Endothelial cell of umbilical vein (primary cell): ENCODE measurements at regions not wholly inside any gene's neighbourhood (a gene's known extent, or its start where the extent isn't known, plus 50 kb on each side); places are given as distances from the start of the nearest gene placed in this dataset.

Experiments
- BruUV-seq: library from RNA; stranded (reverse); fragments of 400-500 nt; replicated peaks from 2 replicates; lab custom pipeline; 2021; lab: Mats Ljungman, UMichigan
- CTCF ChIA-PET: fragments of 300-600, 350-600 bp; sonication (Branson Sonifier 250); formaldehyde crosslinking; loops from one replicate; lab custom pipeline; 2021; ENCODE audit warnings: antibody characterized with exemption, inconsistent platforms; lab: Charles Lee
- POLR2A ChIA-PET: fragments of 300-600, 350-600 bp; sonication (Branson Sonifier 250); formaldehyde crosslinking; loops from one replicate; lab custom pipeline; 2021; ENCODE audit warnings: antibody characterized with exemption, inconsistent platforms; lab: Charles Lee
- DNase-seq: peaks from one replicate; pipeline ENCODE4 v3.0.0-alpha.2; 2011; ENCODE audit warnings: low read depth, low spot score
- FAIRE-seq: peaks from 2 replicates; lab custom pipeline; 2011; peaks lifted over from hg19 to GRCh38; lab: Jason Lieb, UNC
- H2AFZ ChIP-seq: 2 replicates; pipeline ENCODE4 v1.6.0; 2012; ENCODE audit warnings: low read depth, low read length, control low read depth, inconsistent platforms
- H3K27ac ChIP-seq: 2 replicates; pipeline ENCODE4 v1.5.1; 2011; ENCODE audit warnings: low read depth, mild to moderate bottlenecking, control low read depth, low read length, moderate library complexity; ENCODE audit not compliant: insufficient read depth
- H3K27me3 ChIP-seq, 2 experiments: 2 replicates each; pipeline versions ENCODE4 v1.6.0 to v1.6.1; 2011; ENCODE audit warnings: low read length in 2 of 2, mixed read lengths in 1 of 2; ENCODE audit not compliant: control insufficient read depth in 2 of 2, insufficient read depth in 2 of 2
- H3K36me3 ChIP-seq, 2 experiments: 2 replicates in 1 of 2; 3 replicates in 1 of 2; pipeline ENCODE4 v1.5.1; 2011; ENCODE audit warnings: low read length in 2 of 2, mild to moderate bottlenecking in 1 of 2, moderate library complexity in 1 of 2; ENCODE audit not compliant: control insufficient read depth in 2 of 2, insufficient read depth in 2 of 2; ENCODE audit errors: extremely low read depth in 1 of 2
- H3K4me1 ChIP-seq: 3 replicates; pipeline ENCODE4 v1.5.1; 2011; ENCODE audit warnings: mild to moderate bottlenecking, low read length; ENCODE audit not compliant: control insufficient read depth, insufficient read depth; ENCODE audit errors: extremely low read depth
- H3K4me2 ChIP-seq: 2 replicates; pipeline ENCODE4 v1.6.1; 2011; ENCODE audit warnings: low read length, control low read depth, mixed read lengths; ENCODE audit not compliant: insufficient read depth
- H3K4me3 ChIP-seq, 3 experiments: fragments of 200-600 bp in 1 of 3; sonication (generic), shearing (Covaris generic) in 1 of 3; replicated peaks in 1 of 3; 2 replicates each; pipeline ENCODE4 v1.5.1; 2011 to 2016; ENCODE audit warnings: control low read depth in 3 of 3, low read length in 3 of 3, mild to moderate bottlenecking in 2 of 3, inconsistent platforms in 1 of 3, low read depth in 1 of 3, moderate library complexity in 1 of 3; ENCODE audit not compliant: insufficient read depth in 1 of 3
- H3K79me2 ChIP-seq: 2 replicates; pipeline ENCODE4 v1.6.0; 2012; ENCODE audit warnings: low read length, inconsistent platforms; ENCODE audit not compliant: control insufficient read depth, insufficient read depth
- H3K9ac ChIP-seq: replicated peaks from 2 replicates; pipeline ENCODE3; 2011; ENCODE audit warnings: low read length, control low read depth; ENCODE audit not compliant: insufficient read depth; ENCODE audit errors: extremely low read depth
- H3K9me1 ChIP-seq: replicated peaks from 3 replicates; pipeline ENCODE4 v1.6.0; 2011; ENCODE audit warnings: mild to moderate bottlenecking, low read length; ENCODE audit not compliant: control insufficient read depth, insufficient read depth; ENCODE audit errors: extremely low read depth
- H3K9me3 ChIP-seq: replicated peaks from 2 replicates; pipeline ENCODE4 v1.5.1; 2012; ENCODE audit warnings: low read length, inconsistent platforms; ENCODE audit not compliant: control insufficient read depth, insufficient read depth
- H4K20me1 ChIP-seq: replicated peaks from 2 replicates; pipeline ENCODE3; 2011; ENCODE audit warnings: mild to moderate bottlenecking, low read length; ENCODE audit not compliant: control insufficient read depth, insufficient read depth; ENCODE audit errors: extremely low read depth
- CTCF ChIP-seq, 2 donors: IDR thresholded peaks; 1 replicate in 1 of 2; 2 replicates in 1 of 2; pipeline ENCODE4 v1.5.1; 2011; ENCODE audit warnings: low read length in 2 of 2, mild to moderate bottlenecking in 2 of 2, moderate library complexity in 2 of 2, control low read depth in 1 of 2, inconsistent platforms in 1 of 2, low read depth in 1 of 2; ENCODE audit not compliant: insufficient read depth in 1 of 2; ENCODE audit errors: extremely low read depth in 1 of 2
- EZH2 ChIP-seq: IDR thresholded peaks from 2 replicates; pipeline ENCODE4 v1.6.1; 2012; ENCODE audit warnings: borderline replicate concordance, low read depth, mild to moderate bottlenecking, moderate library complexity, low read length, inconsistent platforms; ENCODE audit not compliant: severe bottlenecking
- FOS ChIP-seq: IDR thresholded peaks from 2 replicates; pipeline ENCODE4 v1.6.1; 2011; ENCODE audit warnings: mild to moderate bottlenecking, low read length, moderate library complexity, borderline replicate concordance; ENCODE audit not compliant: insufficient read depth
- GATA2 ChIP-seq: IDR thresholded peaks from 2 replicates; pipeline ENCODE4 v1.7.0; 2011; ENCODE audit warnings: low read depth, mild to moderate bottlenecking, moderate library complexity, mixed read lengths, low read length; ENCODE audit not compliant: insufficient read length, insufficient read depth
- JUN ChIP-seq: IDR thresholded peaks from 2 replicates; pipeline ENCODE4 v1.6.1; 2011; ENCODE audit warnings: borderline replicate concordance, low read depth; ENCODE audit not compliant: insufficient read length, insufficient read depth
- MAX ChIP-seq: IDR thresholded peaks from 2 replicates; pipeline ENCODE4 v1.6.1; 2011; ENCODE audit not compliant: insufficient read depth, insufficient read length
- MYC ChIP-seq: IDR thresholded peaks from one replicate; pipeline ENCODE4 v1.6.1; 2011; ENCODE audit warnings: mild to moderate bottlenecking, low read depth, low read length
- POLR2A ChIP-seq: IDR thresholded peaks from 2 replicates; pipeline ENCODE4 v1.6.1; 2012; ENCODE audit warnings: low read depth, mild to moderate bottlenecking, control low read depth, low read length
- POLR2AphosphoS5 ChIP-seq: IDR thresholded peaks from 2 replicates; pipeline ENCODE4 v1.6.1; 2012; ENCODE audit warnings: low read depth, mild to moderate bottlenecking, control low read depth, low read length, moderate library complexity; ENCODE audit not compliant: insufficient read depth
- dilution Hi-C: fragments of 300-500 bp; cut with MboI; formaldehyde crosslinking; loops from one replicate; pipeline ENCODE4 v1.15.0; 2019; ENCODE audit warnings: low sequenced_read_pairs; ENCODE audit not compliant: extremely low pct_ligation_motif_present
- intact Hi-C: fragments of 100-400 bp; cut with micrococcal nuclease; formaldehyde crosslinking; loops from one replicate; pipeline ENCODE4 v1.10.0; 2022

DNA sequence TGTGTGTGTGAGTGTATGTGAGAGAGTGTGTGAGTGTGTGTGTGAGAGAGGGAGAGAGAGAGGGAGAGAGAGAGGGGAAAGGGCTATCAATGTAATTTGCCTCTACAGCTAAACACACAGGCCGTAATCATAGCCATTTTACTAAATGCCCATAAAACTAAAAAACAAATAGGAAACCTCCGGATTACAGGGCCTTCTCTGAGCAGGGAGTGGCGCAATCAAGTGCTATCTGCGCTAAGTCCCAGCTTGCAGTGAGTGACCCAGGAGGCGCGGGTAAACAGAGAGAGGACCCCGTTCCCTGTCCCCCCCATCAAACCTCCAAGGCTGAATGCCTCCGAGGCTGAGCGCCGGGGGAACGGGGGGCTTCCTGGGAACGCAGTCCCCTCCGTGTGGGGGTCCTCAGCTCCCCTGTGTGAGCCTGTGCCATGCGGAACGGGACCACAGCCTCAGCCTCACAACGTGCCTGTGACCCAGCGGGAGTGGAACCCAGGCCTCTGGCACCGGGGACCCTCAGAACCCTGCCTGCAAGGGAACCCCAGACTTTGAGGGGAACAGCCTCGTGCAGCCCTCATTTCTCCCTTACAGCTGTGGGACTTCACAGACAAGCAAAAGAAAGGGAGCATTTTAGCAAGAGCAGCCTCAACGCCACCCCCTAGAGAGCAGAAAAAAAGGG is 54.7 kb upstream of the ID2 start:
- BruUV-seq = no TSS peak
- Histone ChIP-seq H3K4me3 (no peak overlapping the region), H3K9me1 (no peaks in the 10 kb centered on the region), H4K20me1 (no peaks in the 10 kb centered on the region), H3K4me1 (no peaks in the 10 kb centered on the region), H3K9me3 (no peaks in the 10 kb centered on the region), H2AFZ (no peak overlapping the region), H3K27ac (no peak overlapping the region), H3K27me3 (no peaks in the 10 kb centered on the region), H3K9ac (no peak overlapping the region), H3K79me2 (no peaks in the 10 kb centered on the region), H3K4me2 (no peak overlapping the region), H3K36me3 (no peaks in the 10 kb centered on the region)
- ChIA-PET CTCF (no interaction called here), POLR2A (no interaction called here)
- DNase-seq = no peak
- FAIRE-seq = no peak
- TF ChIP-seq POLR2A = no peak
- TF ChIP-seq JUN = no peak
- no peak for TF ChIP-seq CTCF (IDR thresholded peaks at IDR 0.05; ENCODE audit: extremely low read depth in 1 of 2, insufficient read depth in 1 of 2, low read depth in 1 of 2, low read length in 2 of 2)
- no peak for TF ChIP-seq FOS
- TF ChIP-seq EZH2 = no peak
- no peak for TF ChIP-seq GATA2
- TF ChIP-seq MAX = no peak
- TF ChIP-seq MYC = no peak
- TF ChIP-seq POLR2AphosphoS5 = no peak
- dilution Hi-C loops (no loop called here), intact Hi-C loops (no loop called here)
